Naive thymus-derived CD4-positive, alpha-beta T cell (primary cell): ENCODE measurements at regions not wholly inside any gene's neighbourhood (a gene's known extent, or its start where the extent isn't known, plus 50 kb on each side); places are given as distances from the start of the nearest gene placed in this dataset.

Experiments
- ATAC-seq: fragments of 150-1000 bp; cut with Tn5 transposase; 2 replicates; pipeline ENCODE4 v1.10.0; 2021; ENCODE audit warnings: mild to moderate bottlenecking, moderate library complexity
- CTCF ChIA-PET: fragments of 350-600 bp; sonication (Branson Sonifier 250); formaldehyde crosslinking; loops from one replicate; lab custom pipeline; 2021; ENCODE audit warnings: antibody characterized with exemption; lab: Charles Lee
- POLR2A ChIA-PET: fragments of 350-600 bp; sonication (Branson Sonifier 250); formaldehyde crosslinking; loops from one replicate; lab custom pipeline; 2021; ENCODE audit warnings: antibody characterized with exemption, inconsistent platforms; lab: Charles Lee
- DNase-seq, 9 donors: peaks; one replicate each; pipeline versions ENCODE4 v3.0.0 to v3.0.0-alpha.2; 2020 to 2022; ENCODE audit warnings: mixed read lengths in 1 of 9
- H3K27ac ChIP-seq: one replicate; pipeline ENCODE4 v1.7.0; 2013; ENCODE audit warnings: mild to moderate bottlenecking, low read depth, low read length, moderate library complexity
- H3K27me3 ChIP-seq, 2 donors: one replicate each; pipeline ENCODE4 v1.7.0; 2013; ENCODE audit warnings: low read length in 2 of 2, mild to moderate bottlenecking in 2 of 2, moderate library complexity in 2 of 2; ENCODE audit not compliant: control insufficient read depth in 2 of 2, insufficient read depth in 2 of 2
- H3K36me3 ChIP-seq, 3 experiments: 1 replicate in 2 of 3; 2 replicates in 1 of 3; pipeline ENCODE4 v1.7.0; 2013; ENCODE audit warnings: low read length in 3 of 3, mild to moderate bottlenecking in 3 of 3, moderate library complexity in 1 of 3; ENCODE audit not compliant: insufficient read depth in 3 of 3, control insufficient read depth in 2 of 3
- H3K4me1 ChIP-seq, 2 donors: one replicate each; pipeline ENCODE4 v1.7.0; 2013; ENCODE audit warnings: low read length in 2 of 2, mild to moderate bottlenecking in 2 of 2, moderate library complexity in 1 of 2; ENCODE audit not compliant: control insufficient read depth in 2 of 2, insufficient read depth in 2 of 2
- H3K4me3 ChIP-seq: 2 replicates; pipeline ENCODE4 v1.7.0; 2013; ENCODE audit warnings: mild to moderate bottlenecking, low read length
- H3K9me3 ChIP-seq, 3 experiments: 1 replicate in 2 of 3; 2 replicates in 1 of 3; pipeline ENCODE4 v1.7.0; 2013; ENCODE audit warnings: low read length in 3 of 3; ENCODE audit not compliant: control insufficient read depth in 2 of 3
- H3K27ac Mint-ChIP-seq, 9 donors: one replicate each; pipeline ENCODE4 v1.8.0; 2020 to 2022; ENCODE audit warnings: mixed read lengths in 9 of 9, mild to moderate bottlenecking in 8 of 9, moderate library complexity in 5 of 9, inconsistent platforms in 2 of 9
- H3K27me3 Mint-ChIP-seq, 5 donors: one replicate each; pipeline ENCODE4 v1.8.0; 2021 to 2022; ENCODE audit warnings: mixed read lengths in 5 of 5, mild to moderate bottlenecking in 1 of 5
- H3K36me3 Mint-ChIP-seq, 5 donors: one replicate each; pipeline ENCODE4 v1.8.0; 2020 to 2022; ENCODE audit warnings: mixed read lengths in 5 of 5, mild to moderate bottlenecking in 3 of 5, inconsistent platforms in 1 of 5
- H3K4me1 Mint-ChIP-seq, 7 donors: one replicate each; pipeline ENCODE4 v1.8.0; 2020 to 2022; ENCODE audit warnings: mixed read lengths in 7 of 7, mild to moderate bottlenecking in 3 of 7, inconsistent platforms in 1 of 7
- H3K4me3 Mint-ChIP-seq, 10 donors: one replicate each; pipeline ENCODE4 v1.8.0; 2020 to 2022; ENCODE audit warnings: mild to moderate bottlenecking in 10 of 10, mixed read lengths in 10 of 10, moderate library complexity in 6 of 10, inconsistent platforms in 2 of 10
- H3K9me3 Mint-ChIP-seq, 11 donors: one replicate each; pipeline ENCODE4 v1.8.0; 2020 to 2022; ENCODE audit warnings: mixed read lengths in 11 of 11, mild to moderate bottlenecking in 4 of 11, inconsistent platforms in 1 of 11, moderate library complexity in 1 of 11
- intact Hi-C, 2 donors: fragments of 100-400 bp; cut with micrococcal nuclease; formaldehyde crosslinking; loops; one replicate each; pipeline ENCODE4 v1.15.1; 2023

- H3K9me3 ChIP-seq = no peaks in the 10 kb centered on the region
- CTCF ChIA-PET = interaction anchor here (0.8 kb wide), 1 partner anchor 164 kb away, joined by 3 read pairs; no protein-coding TSS in a partner anchor
- peak; percentile 57 for ATAC-seq
- intact Hi-C loops = loop anchor here (1.0 to 10.0 kb wide), 6 partner anchors 8 to 1073 kb away; partner anchors contain the start of gene BUB3 (in 1 of the 2)
- no peaks in the 10 kb centered on the region for H3K27me3 ChIP-seq
- no peak overlapping the region for H3K27ac ChIP-seq
- peaks cover 0 to 12% (median 0%) of the 10 kb centered on the region in 5 donors for H3K36me3 Mint-ChIP-seq
- H3K4me1 ChIP-seq = no peaks in the 10 kb centered on the region
- peaks cover 0 to 47% (median 2%) of the 10 kb centered on the region in 11 donors for H3K9me3 Mint-ChIP-seq
- no peaks in the 10 kb centered on the region for H3K36me3 ChIP-seq
- POLR2A ChIA-PET = no interaction called here
- peak overlapping the region; percentile 79 to 95 (median 86) for H3K27ac Mint-ChIP-seq
- H3K4me3 ChIP-seq = no peak overlapping the region
- H3K4me1 Mint-ChIP-seq = peaks cover 0 to 29% (median 0%) of the 10 kb centered on the region in 7 donors
- peak; percentile 21 to 81 (median 59) for DNase-seq
- H3K4me3 Mint-ChIP-seq = peak overlapping the region in 7 of 10 donors; percentile 14 to 84 (median 52)
- peaks cover 0 to 20% (median 0%) of the 10 kb centered on the region in 5 donors for H3K27me3 Mint-ChIP-seq
These were observed 132.3 kb upstream of the CHST15 start for GRCh38 chr10:124225467-124226270.

DNA sequence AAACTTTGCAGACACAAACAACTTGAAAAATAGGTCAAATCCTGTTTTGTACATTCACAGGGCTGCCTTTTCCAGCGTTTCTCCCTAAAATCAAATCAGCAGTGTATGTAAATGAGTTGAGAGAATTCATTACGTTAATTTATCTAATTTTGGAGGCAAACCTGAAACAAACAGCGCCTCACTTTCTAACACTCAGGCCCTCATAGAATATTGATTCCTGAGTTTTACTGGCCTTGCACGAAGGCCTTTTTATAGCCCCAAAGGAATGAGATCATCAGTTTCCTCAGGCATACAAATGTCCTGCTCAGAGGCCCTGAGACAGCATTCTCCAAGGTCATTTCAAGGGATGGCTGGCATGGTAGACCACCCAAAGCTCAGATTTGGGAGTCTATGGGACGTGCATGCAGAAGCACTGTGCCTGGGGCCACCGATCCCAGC is 131.7 kb upstream of the CHST15 start:
- peak in 6 of 9 donors; percentile 38 to 72 (median 61) for DNase-seq
- CTCF ChIA-PET = no interaction called here
- H3K4me3 ChIP-seq = no peak overlapping the region
- peak overlapping the region in 3 of 9 donors; percentile 83 to 92 (median 88) for H3K27ac Mint-ChIP-seq
- H3K4me1 Mint-ChIP-seq = peaks cover 0 to 32% (median 0%) of the 10 kb centered on the region in 7 donors
- intact Hi-C loops = loop anchor here (1.0 to 10.0 kb wide), 6 partner anchors 8 to 1073 kb away; partner anchors contain the start of gene BUB3 (in 1 of the 2)
- no peaks in the 10 kb centered on the region for H3K4me1 ChIP-seq
- H3K27me3 Mint-ChIP-seq = peaks cover 0 to 20% (median 3%) of the 10 kb centered on the region in 5 donors
- H3K36me3 Mint-ChIP-seq = peaks cover 0 to 12% (median 0%) of the 10 kb centered on the region in 5 donors
- peaks cover 0 to 42% (median 2%) of the 10 kb centered on the region in 11 donors for H3K9me3 Mint-ChIP-seq
- no peaks in the 10 kb centered on the region for H3K36me3 ChIP-seq
- peak; percentile 11 for ATAC-seq
- H3K4me3 Mint-ChIP-seq = no peak overlapping the region
- no peak overlapping the region for H3K27ac ChIP-seq
- H3K9me3 ChIP-seq = no peaks in the 10 kb centered on the region
- POLR2A ChIA-PET = no interaction called here
- no peaks in the 10 kb centered on the region for H3K27me3 ChIP-seq

DNA sequence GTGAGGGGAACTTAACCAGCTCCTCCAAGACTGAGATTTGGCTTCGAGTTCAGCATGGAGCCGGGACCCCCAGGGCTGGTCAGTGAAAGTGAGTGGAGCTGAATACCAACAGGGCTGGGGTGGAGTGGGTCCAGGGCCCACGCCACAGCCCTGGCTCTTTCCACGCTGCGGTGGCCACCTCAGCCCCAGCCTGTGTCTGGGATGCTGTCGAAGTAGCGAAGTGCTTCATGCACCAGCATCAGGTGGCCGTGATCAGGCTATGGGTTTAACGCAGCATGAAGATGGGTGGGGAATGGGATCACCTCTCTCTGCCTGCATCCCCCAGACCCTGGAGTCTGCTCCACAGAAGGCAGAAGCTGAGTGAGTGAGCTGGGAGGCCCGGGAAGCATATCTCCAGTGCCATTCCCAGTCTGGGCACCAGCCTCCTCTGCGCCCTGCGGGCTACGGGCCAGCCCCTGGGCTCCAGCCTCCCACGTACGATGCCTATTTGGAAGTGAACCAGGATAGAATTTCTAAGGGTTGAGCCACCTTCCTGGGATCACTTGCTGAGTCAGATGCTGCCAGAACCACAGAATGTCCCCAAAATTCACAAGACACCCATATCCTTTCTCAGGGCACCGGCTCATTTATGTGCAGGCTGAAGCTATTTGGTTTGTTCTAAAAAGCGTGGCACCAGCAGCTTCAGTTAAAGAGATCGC is 131.1 kb upstream of the CHST15 start:
- Mint-ChIP-seq H3K27ac (peak overlapping the region in 2 of 9 donors; percentile 52 to 88), H3K9me3 (peaks cover 0 to 36% (median 2%) of the 10 kb centered on the region in 11 donors), H3K4me1 (peaks cover 0 to 29% (median 0%) of the 10 kb centered on the region in 7 donors), H3K36me3 (peaks cover 0 to 12% (median 0%) of the 10 kb centered on the region in 5 donors), H3K4me3 (no peak overlapping the region), H3K27me3 (peaks cover 0 to 17% (median 4%) of the 10 kb centered on the region in 5 donors)
- Histone ChIP-seq H3K27me3 (no peaks in the 10 kb centered on the region), H3K36me3 (no peaks in the 10 kb centered on the region), H3K4me1 (no peaks in the 10 kb centered on the region), H3K9me3 (no peaks in the 10 kb centered on the region), H3K4me3 (no peak overlapping the region), H3K27ac (no peak overlapping the region)
- CTCF ChIA-PET = no interaction called here
- DNase-seq = peak in 4 of 9 donors; percentile 19 to 41 (median 30)
- POLR2A ChIA-PET = no interaction called here
- ATAC-seq = peak; percentile 12
- intact Hi-C loops = loop anchor here (1.0 to 10.0 kb wide), 6 partner anchors 9 to 1072 kb away; partner anchors contain the start of gene BUB3 (in 1 of the 2)

GRCh38 chr10:124223711-124224085 is 130.3 kb upstream of the CHST15 start:
- DNase-seq = no peak
- no peak for ATAC-seq
- Mint-ChIP-seq H3K4me3 (no peak overlapping the region), H3K9me3 (peaks cover 0 to 30% (median 3%) of the 10 kb centered on the region in 11 donors), H3K27me3 (peaks cover 0 to 12% (median 4%) of the 10 kb centered on the region in 5 donors), H3K4me1 (peaks cover 0 to 26% (median 0%) of the 10 kb centered on the region in 7 donors), H3K36me3 (peaks cover 0 to 8% (median 0%) of the 10 kb centered on the region in 5 donors), H3K27ac (no peak overlapping the region)
- Histone ChIP-seq H3K4me1 (no peaks in the 10 kb centered on the region), H3K4me3 (no peak overlapping the region), H3K27ac (no peak overlapping the region), H3K27me3 (no peaks in the 10 kb centered on the region), H3K9me3 (no peaks in the 10 kb centered on the region), H3K36me3 (no peaks in the 10 kb centered on the region)
- ChIA-PET CTCF (no interaction called here), POLR2A (no interaction called here)
- intact Hi-C loops = loop anchor here (1.0 to 10.0 kb wide), 3 partner anchors 30 to 131 kb away; no protein-coding TSS in a partner anchor

GRCh38 chr10:124222988-124223710 is 129.8 kb upstream of the CHST15 start:
- Mint-ChIP-seq H3K36me3 (peaks cover 0 to 7% (median 0%) of the 10 kb centered on the region in 5 donors), H3K27ac (no peak overlapping the region), H3K4me3 (no peak overlapping the region), H3K4me1 (peaks cover 0 to 26% (median 0%) of the 10 kb centered on the region in 7 donors), H3K9me3 (peaks cover 0 to 24% (median 3%) of the 10 kb centered on the region in 11 donors), H3K27me3 (peaks cover 0 to 12% (median 4%) of the 10 kb centered on the region in 5 donors)
- DNase-seq (no peak), ATAC-seq (no peak)
- Histone ChIP-seq H3K27ac (no peak overlapping the region), H3K27me3 (no peaks in the 10 kb centered on the region), H3K36me3 (no peaks in the 10 kb centered on the region), H3K4me3 (no peak overlapping the region), H3K4me1 (no peaks in the 10 kb centered on the region), H3K9me3 (no peaks in the 10 kb centered on the region)
- ChIA-PET CTCF (no interaction called here), POLR2A (no interaction called here)
- intact Hi-C loops = loop anchor here (1.0 to 10.0 kb wide), 3 partner anchors 30 to 132 kb away; no protein-coding TSS in a partner anchor
